AG08396 (cell line): ENCODE measurements at regions not wholly inside any gene's neighbourhood (a gene's known extent, or its start where the extent isn't known, plus 50 kb on each side); places are given as distances from the start of the nearest gene placed in this dataset.

Source experiments
- DNase-seq: peaks from one replicate; pipeline ENCODE4 v3.0.0; 2012; ENCODE audit warnings: low spot score, mixed read lengths

DNA sequence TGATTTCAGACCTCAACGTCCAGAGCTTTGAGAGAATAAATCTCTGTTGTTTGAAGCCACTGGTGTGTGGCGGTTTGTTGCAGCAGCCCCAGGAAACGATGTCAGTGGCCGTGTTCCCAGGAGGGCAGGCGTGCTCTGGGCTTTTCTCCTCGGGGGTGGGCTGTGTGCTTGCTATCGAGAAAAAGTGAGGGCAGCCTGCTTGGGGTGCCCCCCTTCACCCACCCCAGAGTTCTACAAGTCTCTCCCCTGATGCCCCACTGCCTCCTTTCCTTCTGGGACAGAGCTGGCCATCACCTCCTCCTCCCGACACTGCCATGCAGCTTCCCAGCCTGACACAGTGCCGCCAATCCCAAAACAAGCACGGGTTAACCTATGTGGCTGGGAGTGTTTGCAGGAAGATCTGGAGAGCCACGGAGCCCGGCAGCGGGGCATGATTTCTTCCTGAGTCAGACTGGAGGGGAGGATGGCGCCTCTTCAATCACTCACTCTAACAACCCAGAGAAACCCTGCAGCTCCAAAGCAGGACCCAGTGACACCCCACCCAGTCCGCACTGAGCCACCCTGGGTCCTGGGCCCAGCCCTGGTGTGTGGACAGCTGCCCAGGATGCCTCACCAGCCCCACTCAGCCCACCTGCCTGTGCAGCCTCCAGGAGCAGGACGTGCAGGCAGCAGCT is 213.7 kb upstream of the RAB6C start:
- DNase-seq = no peak

DNA sequence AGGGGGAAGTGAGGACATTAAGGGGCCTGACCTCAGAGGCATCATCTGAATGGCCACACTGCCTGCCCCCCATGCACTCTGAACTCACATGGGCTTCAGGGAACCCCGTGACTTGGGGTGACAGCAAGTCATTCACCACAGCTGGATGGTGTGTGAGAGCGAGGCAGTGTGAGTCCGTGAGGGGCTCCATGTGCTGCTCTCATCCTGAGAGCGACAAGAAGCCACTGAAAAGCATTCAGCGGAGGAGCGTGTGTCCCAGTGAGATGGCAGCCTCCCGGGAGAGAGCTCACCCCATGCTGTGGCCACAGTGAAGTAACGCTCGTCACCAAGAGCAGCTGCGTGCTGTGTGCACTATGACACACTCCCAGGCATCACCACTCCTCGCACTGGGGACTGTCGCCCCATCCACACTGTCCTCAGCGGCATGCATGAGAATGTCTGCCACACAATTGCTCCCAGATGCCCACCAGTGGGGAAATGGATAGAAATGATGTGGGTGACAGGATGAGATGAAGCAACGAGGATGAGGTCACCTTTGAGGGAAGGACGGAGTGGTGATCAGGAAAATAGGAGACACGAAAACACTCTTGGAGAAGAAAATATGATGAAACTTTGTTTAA is 213.0 kb upstream of the RAB6C start:
- DNase-seq = no peak

DNA sequence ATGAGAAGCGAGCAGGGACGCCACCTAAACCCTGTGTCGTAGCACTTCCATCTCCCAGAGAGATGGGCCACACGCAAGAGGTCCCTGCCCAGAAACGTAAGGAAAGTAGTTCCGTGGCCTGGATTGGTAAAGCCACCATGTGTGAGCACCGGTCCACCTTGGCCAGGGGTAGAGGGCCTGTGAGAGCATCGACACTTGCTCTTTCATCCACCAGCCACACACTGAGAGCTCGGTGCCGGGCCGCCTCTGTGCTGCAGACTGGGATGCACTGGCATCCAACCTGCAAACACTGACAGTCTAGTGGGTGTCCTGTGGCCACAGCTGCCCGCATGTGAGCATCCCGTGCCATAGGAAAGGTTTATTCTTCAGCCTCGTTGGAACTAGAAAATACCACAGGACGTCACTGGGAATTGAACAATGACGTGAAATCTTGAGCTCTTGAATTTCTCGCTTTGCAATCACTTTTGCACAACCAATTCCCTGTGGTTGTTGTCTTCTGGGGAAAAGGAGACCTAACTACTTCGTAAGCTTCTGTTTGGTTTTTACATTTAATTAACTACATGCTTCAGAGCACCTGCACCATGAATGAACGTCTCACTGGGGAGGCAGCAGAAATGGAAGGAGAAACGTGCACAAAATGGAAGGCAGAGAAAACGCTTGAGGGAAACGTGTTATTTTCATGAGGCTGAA is 212.0 kb upstream of the RAB6C start:
- DNase-seq = no peak

GRCh38 chr2:129768036-129768386 is 211.5 kb upstream of the RAB6C start:
- no peak for DNase-seq

GRCh38 chr2:129768485-129769184 is 210.8 kb upstream of the RAB6C start:
- DNase-seq = no peak

DNA sequence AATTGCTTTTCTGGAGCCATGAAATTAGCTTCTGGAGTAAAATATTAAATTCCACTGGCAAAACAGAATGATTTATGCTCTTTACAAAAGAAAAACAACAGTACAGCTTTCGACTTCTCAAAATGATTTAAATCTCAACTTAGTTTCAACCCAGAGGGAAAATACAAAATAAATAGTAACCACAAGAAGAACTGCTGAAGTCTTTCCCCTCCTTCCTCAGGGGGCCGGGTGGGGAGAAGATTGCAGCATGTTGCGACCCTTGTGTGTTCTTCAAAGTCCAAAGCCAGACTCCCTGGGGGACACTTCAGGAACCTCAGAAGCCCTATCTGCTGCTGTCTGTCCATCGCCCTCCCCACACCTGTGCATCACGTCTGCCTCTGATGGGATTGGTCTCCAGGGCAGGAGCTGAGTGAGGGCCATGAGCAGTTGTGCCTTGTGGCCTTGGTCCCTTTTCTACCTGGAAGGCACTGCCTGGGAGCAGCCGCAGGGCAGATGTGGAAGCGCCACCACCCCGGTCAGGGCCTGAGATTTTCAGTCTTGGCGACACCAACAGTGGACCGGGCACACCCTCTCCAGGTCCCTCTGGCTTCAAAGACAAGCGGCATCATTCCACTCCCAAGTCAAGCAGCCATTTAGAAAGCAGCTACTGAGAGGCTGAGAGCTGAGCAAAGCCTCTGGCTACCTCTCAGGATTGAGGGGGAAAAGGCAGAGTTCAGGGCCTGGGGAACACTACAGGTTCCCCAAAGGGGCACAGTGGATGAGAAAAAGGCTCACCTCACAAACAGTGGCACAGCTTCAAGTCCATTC is 210.1 kb upstream of the RAB6C start:
- no peak for DNase-seq

- DNase-seq = no peak
Measured at GRCh38 chr2:129771418-129772189, 207.9 kb upstream of the RAB6C start.

DNA sequence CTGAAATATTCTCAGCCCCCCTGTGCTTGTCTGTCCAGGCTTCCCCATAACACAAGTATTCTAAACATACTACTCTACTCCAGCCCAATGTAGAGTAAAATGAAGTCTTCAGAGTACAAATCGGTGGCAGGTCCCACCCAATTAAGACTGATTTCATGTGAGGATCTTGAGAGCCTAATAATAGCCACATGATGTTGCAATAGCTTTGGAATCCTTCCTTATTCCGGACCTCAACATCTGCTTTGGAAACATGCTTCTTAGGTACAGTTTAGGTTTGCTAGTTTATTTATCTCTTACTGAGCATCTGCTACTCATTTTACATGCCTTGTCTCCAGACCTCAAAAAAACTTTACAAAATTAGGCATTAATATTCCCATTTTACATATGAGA is 207.3 kb upstream of the RAB6C start:
- DNase-seq = no peak

GRCh38 chr2:129775952-129776653 is 203.4 kb upstream of the RAB6C start:
- DNase-seq = no peak

- no peak for DNase-seq
Measured at GRCh38 chr2:129777146-129777545, 202.3 kb upstream of the RAB6C start.

- no peak for DNase-seq
Measured at GRCh38 chr2:129777762-129778583, 201.5 kb upstream of the RAB6C start.

GRCh38 chr2:129778584-129778877 is 200.9 kb upstream of the RAB6C start:
- no peak for DNase-seq

DNA sequence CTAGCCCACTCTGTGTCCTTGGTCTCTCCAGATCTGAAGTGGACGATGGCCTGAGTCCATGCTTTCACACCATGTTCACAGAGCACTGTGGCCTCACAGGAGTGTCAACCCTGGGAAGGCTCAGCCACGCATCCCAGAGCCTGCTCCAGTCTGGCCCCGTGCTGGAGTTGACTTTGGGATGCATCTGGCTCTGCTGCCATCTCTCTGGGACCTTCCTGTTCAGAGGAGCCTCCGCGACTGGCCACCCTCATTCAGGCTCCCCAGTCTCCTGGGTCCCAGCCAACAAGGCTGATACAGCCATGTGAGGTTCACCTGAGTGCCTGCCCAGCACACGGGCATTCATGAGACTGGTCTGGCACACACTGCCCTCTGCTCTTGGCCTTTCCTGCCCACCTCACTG is 199.7 kb upstream of the RAB6C start:
- no peak for DNase-seq

DNA sequence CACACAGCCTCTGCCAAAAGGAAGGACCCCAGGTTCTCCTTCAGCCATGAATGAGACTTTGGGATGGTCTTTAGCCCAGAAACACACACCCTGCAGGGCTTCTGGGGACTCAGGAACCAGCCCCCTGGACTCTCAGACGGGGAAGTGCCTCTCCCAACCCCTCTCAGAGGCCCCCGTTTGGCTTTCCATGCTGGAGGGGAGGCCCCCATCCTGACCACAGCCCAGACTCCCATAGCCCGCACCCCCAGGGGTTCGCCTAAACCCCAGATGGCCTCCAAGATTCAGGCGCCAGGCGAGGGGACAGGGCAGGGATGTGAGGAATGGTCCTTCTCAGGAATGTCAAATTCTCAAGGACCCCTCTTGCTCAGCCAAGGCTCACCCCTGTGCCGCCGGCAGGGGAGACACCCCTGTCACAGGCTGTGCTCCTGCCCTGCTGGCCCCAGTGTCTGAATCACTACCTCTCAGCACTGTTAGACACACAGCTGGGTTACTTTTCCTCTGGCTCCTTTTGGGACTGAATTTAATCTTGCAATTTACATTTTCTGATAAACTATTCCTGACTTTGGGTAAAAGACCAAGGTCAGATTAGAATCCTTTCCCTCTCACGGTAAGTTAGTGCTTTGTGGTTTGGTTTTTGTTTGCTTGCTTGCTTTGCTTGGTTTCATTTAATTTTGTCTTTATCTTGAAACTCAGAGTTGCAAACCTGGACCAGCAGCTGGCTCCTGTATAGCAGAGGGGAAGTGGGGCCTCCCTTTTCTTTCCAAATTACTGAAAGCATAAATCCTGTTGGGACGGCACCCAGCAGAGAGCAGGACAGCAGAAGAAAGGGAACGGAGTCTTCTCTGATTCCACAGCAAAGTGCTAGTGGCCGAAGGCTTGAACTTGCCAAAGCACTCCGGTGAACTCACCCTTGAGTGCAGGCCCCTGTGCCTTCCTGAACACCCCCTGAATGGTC is 198.9 kb upstream of the RAB6C start:
- no peak for DNase-seq

DNA sequence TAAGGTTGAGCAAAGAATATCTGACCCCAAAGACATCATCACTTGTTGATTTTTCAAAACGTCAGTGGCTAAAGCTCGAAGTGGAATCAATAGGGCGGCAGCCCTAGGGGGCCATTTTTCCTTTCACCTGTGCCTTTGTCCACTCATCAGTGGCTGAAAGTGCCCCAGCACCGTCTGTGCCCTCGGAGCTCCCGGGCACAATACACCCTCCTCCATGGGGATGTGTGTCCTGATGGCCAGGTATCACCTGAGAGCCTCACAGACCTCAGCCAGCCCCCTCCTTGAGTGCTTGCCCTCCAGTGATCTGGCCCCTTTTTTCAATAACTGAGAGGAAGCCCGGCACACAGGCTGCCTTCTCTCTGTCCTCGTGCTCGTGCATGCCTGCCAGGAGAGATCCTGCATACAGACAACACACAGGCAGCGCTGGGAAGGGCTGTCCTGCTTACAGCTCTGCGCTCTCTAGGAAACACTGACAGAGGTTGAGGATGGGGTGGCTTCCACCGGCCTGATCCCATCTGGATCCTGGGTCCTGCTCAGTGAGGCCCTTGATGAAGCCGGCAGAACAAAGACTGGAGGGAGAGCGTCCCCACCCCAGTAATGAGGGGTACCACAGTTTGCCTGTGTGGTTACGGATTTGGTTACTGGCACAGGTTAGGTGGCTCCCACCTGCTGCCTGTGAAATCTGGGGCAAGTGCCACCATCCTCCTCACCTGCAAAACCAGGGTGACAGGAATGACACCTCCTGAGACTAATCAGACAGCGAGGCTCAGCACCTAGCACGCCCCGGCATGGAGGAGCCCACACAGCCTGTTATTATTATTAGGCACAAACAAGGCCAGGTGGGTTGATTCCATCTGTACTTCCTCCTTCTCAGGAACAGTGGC is 197.5 kb upstream of the RAB6C start:
- no peak for DNase-seq

DNA sequence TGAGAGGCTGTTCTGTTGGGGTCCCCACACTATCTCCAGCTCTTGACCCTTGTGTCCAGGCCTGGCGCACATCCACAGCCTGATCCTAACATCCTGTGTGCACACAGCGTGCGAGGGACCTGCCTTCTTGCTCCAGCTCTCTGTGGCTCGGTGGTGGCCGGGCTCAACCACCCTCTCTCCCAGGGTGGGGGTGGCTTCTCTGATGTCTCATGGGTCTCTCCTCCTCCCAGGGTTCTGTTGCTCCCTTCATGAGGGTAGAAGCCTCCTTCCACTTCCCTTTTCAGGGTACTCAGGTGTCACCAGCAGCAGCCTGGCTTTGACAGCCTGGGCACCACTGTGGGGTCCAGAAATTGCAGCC is 196.9 kb upstream of the RAB6C start:
- no peak for DNase-seq

DNA sequence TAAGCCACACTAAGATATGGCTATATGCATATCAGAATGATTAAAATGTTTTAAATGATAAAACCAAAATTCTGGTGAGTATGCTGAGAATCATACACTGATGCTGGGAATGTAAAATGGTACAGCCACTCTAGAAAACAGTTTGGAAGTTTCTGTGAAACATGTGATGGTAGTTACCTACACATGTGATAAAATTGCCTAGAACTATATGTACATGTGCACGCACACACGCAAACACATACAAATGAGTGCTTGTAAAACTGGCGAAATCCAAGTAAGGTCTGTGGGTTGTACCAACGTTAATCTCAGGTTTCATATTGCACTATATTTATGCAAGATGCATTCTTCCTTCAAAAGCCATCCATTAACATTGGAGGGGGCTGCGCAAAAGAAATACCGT is 195.0 kb upstream of the RAB6C start:
- no peak for DNase-seq

- no peak for DNase-seq
Measured at GRCh38 chr2:129791712-129792111, 187.8 kb upstream of the RAB6C start.
